HepG2 (cell line): ENCODE measurements at regions not wholly inside any gene's neighbourhood (a gene's known extent, or its start where the extent isn't known, plus 50 kb on each side); places are given as distances from the start of the nearest gene placed in this dataset.

Experiments used
- ATAC-seq: fragments of 200-7000 bp; cut with Tn5 transposase; 3 replicates; pipeline ENCODE4 v1.9.1; 2020; ENCODE audit warnings: mild to moderate bottlenecking, moderate library complexity
- BruUV-seq: library from RNA; stranded (reverse); fragments of 400-500 nt; replicated peaks from 2 replicates; lab custom pipeline; 2021; lab: Mats Ljungman, UMichigan
- CTCF ChIA-PET: fragments of 300-600 bp; formaldehyde crosslinking; extraction: SDS; loops from one replicate; lab custom pipeline; 2021; ENCODE audit warnings: low total read pairs, inconsistent platforms, low intra/inter-chr PET ratio; lab: Yijun Ruan, JAX
- POLR2A ChIA-PET: fragments of 350-600 bp; sonication (Branson Sonifier 250); formaldehyde crosslinking; loops from one replicate; lab custom pipeline; 2020; ENCODE audit warnings: antibody characterized with exemption, inconsistent platforms; lab: Yijun Ruan, JAX
- DNase-seq: peaks from one replicate; pipeline ENCODE4 v3.0.0-alpha.2; 2015; ENCODE audit warnings: low spot score
- FAIRE-seq: peaks from 3 replicates; lab custom pipeline; 2011; peaks lifted over from hg19 to GRCh38; lab: Jason Lieb, UNC
- H2AFZ ChIP-seq: one replicate; pipeline ENCODE4 v1.6.1; 2011; ENCODE audit warnings: low read length, inconsistent platforms
- H3K27ac ChIP-seq: fragments of 300-600 bp; 3 replicates; pipeline ENCODE4 v1.8.0; 2011; ENCODE audit warnings: mixed run types, mild to moderate bottlenecking, mixed read lengths, low read length, inconsistent platforms; ENCODE audit not compliant: insufficient read depth; ENCODE audit errors: extremely low read length
- H3K27me3 ChIP-seq, 2 experiments: fragments of 200-600 bp in 1 of 2; 2 replicates in 1 of 2; 3 replicates in 1 of 2; pipeline versions ENCODE4 v1.6.0 to v1.8.0; 2011; ENCODE audit warnings: low read length in 2 of 2, mild to moderate bottlenecking in 2 of 2, moderate library complexity in 2 of 2, inconsistent platforms in 1 of 2; ENCODE audit not compliant: insufficient read depth in 2 of 2, control insufficient read depth in 1 of 2
- H3K36me3 ChIP-seq, 2 experiments: fragments of 200-600 bp in 1 of 2; replicated peaks in 1 of 2; 2 replicates in 1 of 2; 3 replicates in 1 of 2; pipeline versions ENCODE4 v1.5.1 to v1.8.0; 2011; ENCODE audit warnings: low read length in 2 of 2, inconsistent platforms in 1 of 2; ENCODE audit not compliant: insufficient read depth in 2 of 2, control insufficient read depth in 1 of 2
- H3K4me1 ChIP-seq: 2 replicates; pipeline ENCODE4 v1.5.1; 2012; ENCODE audit warnings: low read length, inconsistent platforms; ENCODE audit not compliant: insufficient read depth
- H3K4me2 ChIP-seq: 2 replicates; pipeline ENCODE4 v1.6.0; 2011; ENCODE audit warnings: low read depth, low read length, inconsistent platforms
- H3K4me3 ChIP-seq, 3 experiments: fragments of 200-600 bp in 1 of 3; sonication (generic), shearing (Covaris generic) in 1 of 3; replicated peaks in 1 of 3; 2 replicates each; pipeline ENCODE4 v1.5.1; 2011 to 2016; ENCODE audit warnings: low read length in 3 of 3, inconsistent platforms in 2 of 3, low read depth in 2 of 3, mild to moderate bottlenecking in 2 of 3, control low read depth in 1 of 3, mixed read lengths in 1 of 3; ENCODE audit not compliant: insufficient read depth in 1 of 3
- H3K79me2 ChIP-seq: one replicate; pipeline ENCODE4 v1.6.1; 2011; ENCODE audit warnings: low read length, inconsistent platforms; ENCODE audit not compliant: insufficient read depth
- H3K9ac ChIP-seq: 2 replicates; pipeline ENCODE4 v1.6.0; 2011; ENCODE audit warnings: mild to moderate bottlenecking, low read depth, low read length, inconsistent platforms; ENCODE audit not compliant: insufficient read depth
- H3K9me3 ChIP-seq: 2 replicates; pipeline ENCODE4 v1.5.1; 2012; ENCODE audit warnings: mild to moderate bottlenecking, low read length
- H4K20me1 ChIP-seq: 2 replicates; pipeline ENCODE4 v1.6.0; 2011; ENCODE audit warnings: inconsistent platforms, mild to moderate bottlenecking, low read length, moderate library complexity; ENCODE audit not compliant: insufficient read depth
- ETS1 ChIP-seq: sonication (generic); formaldehyde crosslinking; IDR thresholded peaks from 2 replicates; pipeline ENCODE4 v1.4.0; 2020; ENCODE audit warnings: missing genetic modification reagents
- HOXA9 ChIP-seq: sonication (generic); formaldehyde crosslinking; IDR thresholded peaks from 2 replicates; pipeline ENCODE4 v1.8.1; 2022; ENCODE audit warnings: missing genetic modification reagents, mild to moderate bottlenecking, moderate library complexity, borderline replicate concordance
- IRX3 ChIP-seq: sonication (generic); formaldehyde crosslinking; IDR thresholded peaks from 2 replicates; pipeline ENCODE4 v1.8.1; 2023; ENCODE audit warnings: mild to moderate bottlenecking, low read depth, missing genetic modification reagents, borderline replicate concordance
- SNAI1 ChIP-seq: sonication (generic); formaldehyde crosslinking; IDR thresholded peaks from 2 replicates; pipeline ENCODE4 v1.5.0; 2020; ENCODE audit warnings: mild to moderate bottlenecking, missing genetic modification reagents, borderline replicate concordance
- SRF ChIP-seq: IDR thresholded peaks from 2 replicates; pipeline ENCODE4 v1.6.1; 2011; ENCODE audit warnings: mild to moderate bottlenecking, low read depth, low read length, moderate library complexity
- TFAP4 ChIP-seq: sonication (generic); IDR thresholded peaks from 2 replicates; pipeline ENCODE4 v1.6.1; 2016; ENCODE audit warnings: low read depth, borderline replicate concordance
- ZNF205 ChIP-seq: IDR thresholded peaks from 2 replicates; pipeline ENCODE4 v1.6.1; 2018; ENCODE audit warnings: missing biosample characterization, missing genetic modification reagents
- ZNF383 ChIP-seq: sonication (generic); formaldehyde crosslinking; IDR thresholded peaks from 2 replicates; pipeline ENCODE4 v1.4.0; 2020; ENCODE audit warnings: missing genetic modification reagents, mild to moderate bottlenecking, borderline replicate concordance
- ZNF556 ChIP-seq: sonication (generic); formaldehyde crosslinking; IDR thresholded peaks from 2 replicates; pipeline ENCODE4 v1.4.0; 2020; ENCODE audit warnings: mild to moderate bottlenecking, missing genetic modification reagents, borderline replicate concordance
- WGBS: methylation state at CpG from one replicate; pipeline ENCODE4 v1.1.6; 2017; ENCODE audit warnings: low lambda C conversion rate; 5-methylcytosine and 5-hydroxymethylcytosine counted together
- in situ Hi-C: cut with HindIII; loops from 2 replicates; pipeline ENCODE4 v1.10.0; 2017; ENCODE audit warnings: low pct_unique_long_range_greater_than_20kb; ENCODE audit not compliant: extremely low pct_ligation_motif_present
- intact Hi-C: fragments of 100-400 bp; cut with micrococcal nuclease; formaldehyde crosslinking; loops from one replicate; pipeline ENCODE4 v1.10.0; 2022; ENCODE audit not compliant: unreplicated experiment
- TF ChIP-seq, protein P1 (sequence below): sonication (generic); formaldehyde crosslinking; IDR thresholded peaks from 2 replicates; pipeline ENCODE4 v1.4.0; 2020; ENCODE audit warnings: mild to moderate bottlenecking, missing genetic modification reagents

DNA sequence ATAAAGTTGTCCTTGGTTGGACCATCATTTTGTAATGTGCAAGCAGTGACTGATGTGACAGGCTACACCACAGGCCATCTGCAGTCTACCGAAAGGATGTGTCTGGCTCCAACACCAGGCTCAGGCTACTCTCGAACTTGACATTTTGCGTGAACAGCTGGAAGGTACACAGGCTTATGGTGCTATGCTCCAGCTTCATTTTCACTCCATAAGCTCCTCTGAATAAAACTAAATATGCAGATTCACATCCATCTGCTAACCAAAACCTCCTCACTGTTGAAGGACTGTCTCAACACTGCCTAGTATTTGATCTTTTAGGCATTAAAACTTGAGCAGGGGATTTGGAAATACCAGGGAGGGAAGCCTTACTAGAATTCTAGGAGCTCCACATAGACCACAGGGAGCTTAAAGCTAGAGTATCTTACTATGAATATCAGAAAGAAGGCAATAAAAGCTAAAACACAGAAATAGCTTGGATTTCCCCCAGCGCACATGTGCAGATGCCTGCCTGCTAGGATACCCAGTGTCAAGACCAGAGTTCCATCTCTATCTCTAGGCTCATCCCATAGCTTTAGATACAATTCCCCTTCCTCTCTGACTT is 383.9 kb upstream of the FAT3 start (continued):
- TF ChIP-seq, protein P1, sequence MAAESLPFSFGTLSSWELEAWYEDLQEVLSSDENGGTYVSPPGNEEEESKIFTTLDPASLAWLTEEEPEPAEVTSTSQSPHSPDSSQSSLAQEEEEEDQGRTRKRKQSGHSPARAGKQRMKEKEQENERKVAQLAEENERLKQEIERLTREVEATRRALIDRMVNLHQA (CRISPR knock-in tag) = no peak
- TF ChIP-seq HOXA9 (CRISPR knock-in tag) = no peak

GRCh38 chr11:91837411-91838330 is 386.9 kb upstream of the FAT3 start:
- H3K36me3 ChIP-seq = no peaks in the 10 kb centered on the region
- WGBS = 0% methylated on average over 2 of the region's 2 CpGs
- POLR2A ChIA-PET = no interaction called here
- H3K4me3 ChIP-seq = no peak overlapping the region
- ATAC-seq = no peak
- BruUV-seq = no TSS peak
- no peaks in the 10 kb centered on the region for H4K20me1 ChIP-seq
- in situ Hi-C loops (no loop called here), intact Hi-C loops (no loop called here)
- H2AFZ ChIP-seq = no peak overlapping the region
- H3K9ac ChIP-seq = no peak overlapping the region
- no peak overlapping the region for H3K4me2 ChIP-seq
- TF ChIP-seq SRF = no peak
- no peak for TF ChIP-seq ZNF556
- TF ChIP-seq SNAI1 = no peak
- TF ChIP-seq TFAP4 = no peak
- no peak for TF ChIP-seq ZNF205 (CRISPR knock-in tag)
- TF ChIP-seq ZNF383 (CRISPR knock-in tag) = no peak
- no peak for TF ChIP-seq IRX3
- no peak for TF ChIP-seq ETS1 (CRISPR knock-in tag)
- no peak for DNase-seq
- no peaks in the 10 kb centered on the region for H3K4me1 ChIP-seq
- CTCF ChIA-PET = no interaction called here
- H3K9me3 ChIP-seq = peaks cover 4% of the 10 kb centered on the region; the same call in 1 of the 2 replicates
- no peaks in the 10 kb centered on the region for H3K79me2 ChIP-seq
- no peak for FAIRE-seq
- H3K27me3 ChIP-seq = no peaks in the 10 kb centered on the region
- H3K27ac ChIP-seq = no peak overlapping the region
